Motor neuron (in vitro differentiated cells): ENCODE measurements at regions not wholly inside any gene's neighbourhood (a gene's known extent, or its start where the extent isn't known, plus 50 kb on each side); places are given as distances from the start of the nearest gene placed in this dataset.

ENCODE experiments used
- ATAC-seq, 8 experiments: fragments of 200-7000 bp; cut with Tn5 transposase; replicated peaks in 6 of 8; 2 replicates each; pipeline ENCODE4 v1.8.0; 2021; ENCODE audit warnings: mild to moderate bottlenecking in 8 of 8, moderate library complexity in 8 of 8
- H3K27ac ChIP-seq, 2 donors: fragments of 250-450 bp; sonication (Bioruptor Pico); 2 replicates each; pipeline ENCODE4 v1.9.0; 2021; ENCODE audit warnings: antibody characterized with exemption in 2 of 2, mild to moderate bottlenecking in 2 of 2, moderate library complexity in 1 of 2
- H3K4me1 ChIP-seq, 2 donors: fragments of 250-450 bp; sonication (Bioruptor Pico); replicated peaks in 1 of 2; 2 replicates each; pipeline ENCODE4 v1.6.1; 2021; ENCODE audit warnings: antibody characterized with exemption in 2 of 2, mild to moderate bottlenecking in 2 of 2, moderate library complexity in 1 of 2
- H3K4me3 ChIP-seq, 5 donors: fragments of 250-450 bp; sonication (Bioruptor Pico); 2 replicates each; pipeline ENCODE4 v1.9.0; 2021; ENCODE audit warnings: antibody characterized with exemption in 5 of 5, mild to moderate bottlenecking in 5 of 5, moderate library complexity in 4 of 5
- WGBS, 10 experiments: fragments of 450-650 bp; shearing (Covaris generic); methylation state at CpG; one replicate each; pipeline ENCODE4 v1.0.0; 2022; 5-methylcytosine and 5-hydroxymethylcytosine counted together
- in situ Hi-C, 9 experiments: fragments of 400-800 bp; cut with MboI; loops; one replicate each; pipeline ENCODE4 v1.15.0; 2021; ENCODE audit warnings: low sequenced_read_pairs in 9 of 9, low pct_unique_long_range_greater_than_20kb in 2 of 9; ENCODE audit not compliant: unreplicated experiment in 9 of 9

GRCh38 chr11:80156062-80156461, 715.2 kb upstream of the TENM4 start:
- 0 to 100% (median 100%) methylated on average over 1 of the region's 1 CpG for WGBS, 10 experiments
- in situ Hi-C loops = no loop called here
- no peak for ATAC-seq
- no peak overlapping the region for H3K4me3 ChIP-seq
- H3K27ac ChIP-seq = no peak overlapping the region
- H3K4me1 ChIP-seq = peaks cover 4 to 5% of the 10 kb centered on the region in 2 donors

- 0 to 100% (median 43%) methylated on average over 1 to 4 of the region's 4 CpGs; no CpG with 5 or more reads in 2 of the 10 experiments for WGBS, 10 experiments
- Histone ChIP-seq H3K4me3 (no peak overlapping the region), H3K27ac (no peak overlapping the region), H3K4me1 (peaks cover 4 to 5% of the 10 kb centered on the region in 2 donors)
- in situ Hi-C loops = no loop called here
- peak in 5 of 8 experiments; percentile 45 to 74 (median 49) for ATAC-seq
Observed at GRCh38 chr11:80155412-80156017, 714.7 kb upstream of the TENM4 start.

GRCh38 chr11:80146232-80146631, 705.4 kb upstream of the TENM4 start:
- Histone ChIP-seq H3K4me1 (peaks cover 7 to 17% of the 10 kb centered on the region in 2 donors), H3K4me3 (no peak overlapping the region), H3K27ac (no peak overlapping the region)
- 24 to 74% (median 54%) methylated on average over 2 to 6 of the region's 6 CpGs; no CpG with 5 or more reads in 1 of the 10 experiments for WGBS, 10 experiments
- in situ Hi-C loops = loop anchor here in 1 of 9 experiments (25.0 kb wide), 1 partner anchor 384 kb away; no protein-coding TSS in a partner anchor
- ATAC-seq = peak in 7 of 8 experiments; percentile 43 to 99 (median 98)

- peaks cover 7 to 17% of the 10 kb centered on the region in 2 donors for H3K4me1 ChIP-seq
- peak in 7 of 8 experiments; percentile 28 to 88 (median 33) for ATAC-seq
- in situ Hi-C loops = loop anchor here in 1 of 9 experiments (25.0 kb wide), 1 partner anchor 383 kb away; no protein-coding TSS in a partner anchor
- H3K4me3 ChIP-seq = no peak overlapping the region
- 9 to 80% (median 33%) methylated on average over 1 to 2 of the region's 2 CpGs; no CpG with 5 or more reads in 2 of the 10 experiments for WGBS, 10 experiments
- H3K27ac ChIP-seq = no peak overlapping the region
Observed at GRCh38 chr11:80144897-80145594, 704.2 kb upstream of the TENM4 start.

- 0 to 80% (median 36%) methylated on average over 1 to 3 of the region's 3 CpGs; no CpG with 5 or more reads in 1 of the 10 experiments for WGBS, 10 experiments
- Histone ChIP-seq H3K4me1 (no peaks in the 10 kb centered on the region), H3K27ac (no peak overlapping the region), H3K4me3 (no peak overlapping the region)
- in situ Hi-C loops = loop anchor here in 1 of 9 experiments (25.0 kb wide), 1 partner anchor 375 kb away; no protein-coding TSS in a partner anchor
- ATAC-seq = peak in 2 of 8 experiments; percentile 24 to 44
Observed at GRCh38 chr11:80136991-80137390, 696.2 kb upstream of the TENM4 start.

- in situ Hi-C loops = loop anchor here in 1 of 9 experiments (25.0 kb wide), 1 partner anchor 367 kb away; no protein-coding TSS in a partner anchor
- no peak for ATAC-seq
Observed at GRCh38 chr11:80129396-80129795, 688.6 kb upstream of the TENM4 start.

GRCh38 chr11:80122211-80122610, 681.4 kb upstream of the TENM4 start:
- 0 to 100% (median 61%) methylated on average over 1 to 2 of the region's 2 CpGs; no CpG with 5 or more reads in 2 of the 10 experiments for WGBS, 10 experiments
- ATAC-seq = no peak
- in situ Hi-C loops = no loop called here
- peaks cover 7 to 10% of the 10 kb centered on the region in 2 donors for H3K4me1 ChIP-seq
- H3K27ac ChIP-seq = no peak overlapping the region
- no peak overlapping the region for H3K4me3 ChIP-seq

More at GRCh38 chr11:80129396-80129795, 688.6 kb upstream of the TENM4 start:
- no peaks in the 10 kb centered on the region for H3K4me1 ChIP-seq
- H3K27ac ChIP-seq = no peak overlapping the region
- H3K4me3 ChIP-seq = no peak overlapping the region

- Histone ChIP-seq H3K4me1 (peaks cover 7 to 10% of the 10 kb centered on the region in 2 donors), H3K27ac (no peak overlapping the region), H3K4me3 (no peak overlapping the region)
- in situ Hi-C loops = no loop called here
- WGBS, 10 experiments = 20 to 82% (median 42%) methylated on average over 1 to 2 of the region's 2 CpGs; no CpG with 5 or more reads in 2 of the 10 experiments
- peak in 4 of 8 experiments; percentile 32 to 70 (median 48) for ATAC-seq
Observed at GRCh38 chr11:80118073-80118472, 677.2 kb upstream of the TENM4 start.

GRCh38 chr11:80116796-80117195, 676.0 kb upstream of the TENM4 start:
- in situ Hi-C loops = no loop called here
- H3K4me3 ChIP-seq = no peak overlapping the region
- no peak overlapping the region for H3K27ac ChIP-seq
- WGBS, 10 experiments = 14 to 100% (median 86%) methylated on average over 1 to 3 of the region's 3 CpGs; no CpG with 5 or more reads in 3 of the 10 experiments
- no peak for ATAC-seq
- H3K4me1 ChIP-seq = peaks cover 7 to 10% of the 10 kb centered on the region in 2 donors

- in situ Hi-C loops = no loop called here
- Histone ChIP-seq H3K27ac (no peak overlapping the region), H3K4me3 (no peak overlapping the region), H3K4me1 (no peaks in the 10 kb centered on the region)
- 80 to 100% (median 98%) methylated on average over 1 to 4 of the region's 4 CpGs; no CpG with 5 or more reads in 6 of the 10 experiments for WGBS, 10 experiments
- ATAC-seq = no peak
Observed at GRCh38 chr11:80109652-80110051, 668.8 kb upstream of the TENM4 start.

- in situ Hi-C loops = no loop called here
- no peak overlapping the region for H3K4me3 ChIP-seq
- H3K4me1 ChIP-seq = peaks cover 0 to 3% of the 10 kb centered on the region in 2 donors
- ATAC-seq = peak in 2 of 8 experiments; percentile 21 to 23
- 40 to 100% (median 84%) methylated on average over 1 to 3 of the region's 3 CpGs for WGBS, 10 experiments
- H3K27ac ChIP-seq = no peak overlapping the region
Observed at GRCh38 chr11:80109031-80109430, 668.2 kb upstream of the TENM4 start.

GRCh38 chr11:80107415-80107814, 666.6 kb upstream of the TENM4 start:
- WGBS, 10 experiments = 0 to 100% (median 81%) methylated on average over 1 of the region's 1 CpG; no CpG with 5 or more reads in 2 of the 10 experiments
- in situ Hi-C loops = no loop called here
- Histone ChIP-seq H3K4me1 (peaks cover 0 to 3% of the 10 kb centered on the region in 2 donors), H3K27ac (no peak overlapping the region), H3K4me3 (no peak overlapping the region)
- ATAC-seq = no peak

- in situ Hi-C loops = no loop called here
- peaks cover 0 to 3% of the 10 kb centered on the region in 2 donors for H3K4me1 ChIP-seq
- ATAC-seq = no peak
- no peak overlapping the region for H3K4me3 ChIP-seq
- WGBS, 10 experiments = 17 to 100% (median 81%) methylated on average over 1 to 4 of the region's 4 CpGs; no CpG with 5 or more reads in 1 of the 10 experiments
- H3K27ac ChIP-seq = no peak overlapping the region
Observed at GRCh38 chr11:80104191-80104590, 663.4 kb upstream of the TENM4 start.
